ENCODE measurements at regions not wholly inside any gene's neighbourhood (a gene's known extent, or its start where the extent isn't known, plus 50 kb on each side); places are given as distances from the start of the nearest gene placed in this dataset.

DNA sequence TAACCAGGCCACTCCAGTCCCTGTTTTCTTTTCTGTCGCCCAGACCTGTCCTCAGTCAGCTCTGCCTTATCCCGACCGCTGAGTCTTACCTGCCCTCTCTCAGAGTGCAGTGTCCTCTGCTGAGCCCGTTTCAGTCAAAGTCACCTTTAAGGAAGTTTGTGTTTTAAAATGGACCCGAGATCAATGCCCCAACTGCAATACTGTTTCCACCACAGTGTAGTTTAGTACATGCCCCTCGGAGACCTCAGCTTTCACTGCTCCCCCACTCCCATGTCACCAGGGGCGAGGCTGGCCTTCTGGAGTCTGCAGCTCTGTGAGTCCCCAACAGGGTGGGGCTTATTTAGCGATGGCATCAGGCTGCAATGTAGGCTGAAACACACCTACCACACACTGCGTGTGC is 248.4 kb upstream of the TSHZ3 start:
- TF ChIP-seq, protein P1, sequence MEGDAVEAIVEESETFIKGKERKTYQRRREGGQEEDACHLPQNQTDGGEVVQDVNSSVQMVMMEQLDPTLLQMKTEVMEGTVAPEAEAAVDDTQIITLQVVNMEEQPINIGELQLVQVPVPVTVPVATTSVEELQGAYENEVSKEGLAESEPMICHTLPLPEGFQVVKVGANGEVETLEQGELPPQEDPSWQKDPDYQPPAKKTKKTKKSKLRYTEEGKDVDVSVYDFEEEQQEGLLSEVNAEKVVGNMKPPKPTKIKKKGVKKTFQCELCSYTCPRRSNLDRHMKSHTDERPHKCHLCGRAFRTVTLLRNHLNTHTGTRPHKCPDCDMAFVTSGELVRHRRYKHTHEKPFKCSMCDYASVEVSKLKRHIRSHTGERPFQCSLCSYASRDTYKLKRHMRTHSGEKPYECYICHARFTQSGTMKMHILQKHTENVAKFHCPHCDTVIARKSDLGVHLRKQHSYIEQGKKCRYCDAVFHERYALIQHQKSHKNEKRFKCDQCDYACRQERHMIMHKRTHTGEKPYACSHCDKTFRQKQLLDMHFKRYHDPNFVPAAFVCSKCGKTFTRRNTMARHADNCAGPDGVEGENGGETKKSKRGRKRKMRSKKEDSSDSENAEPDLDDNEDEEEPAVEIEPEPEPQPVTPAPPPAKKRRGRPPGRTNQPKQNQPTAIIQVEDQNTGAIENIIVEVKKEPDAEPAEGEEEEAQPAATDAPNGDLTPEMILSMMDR (IDR thresholded peaks at IDR 0.05; ENCODE audit: insufficient read depth, low read length), result no peak
- H3K4me3 ChIP-seq (ENCODE audit: low read depth, low read length), result no peak overlapping the region
- no peak for DNase-seq (ENCODE audit: low read depth)

DNA sequence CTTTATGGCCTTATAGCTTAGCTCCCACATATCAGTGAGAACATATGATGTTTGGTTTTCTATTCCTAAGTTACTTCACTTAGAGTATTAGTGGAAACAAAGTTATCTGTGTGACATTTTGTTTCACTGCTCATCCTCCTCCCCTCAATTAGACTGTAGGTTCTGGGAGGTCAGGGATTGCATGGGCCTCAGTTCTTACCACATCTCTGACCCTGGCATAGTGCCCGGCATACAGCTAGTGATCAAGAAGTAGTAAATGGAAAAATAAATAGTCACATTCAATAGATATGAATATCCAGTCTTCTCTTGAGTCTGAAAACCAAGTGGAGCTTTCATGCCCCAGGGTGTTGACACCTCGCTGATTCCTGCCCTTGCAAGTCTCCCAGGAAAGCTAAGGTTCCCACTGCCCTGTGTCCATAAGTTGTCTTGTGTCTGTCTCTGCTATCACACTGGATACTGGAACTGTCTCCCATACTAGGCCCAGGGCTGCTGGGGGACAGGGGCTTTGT is 249.5 kb upstream of the TSHZ3 start:
- DNase-seq (ENCODE audit: low read depth), result no peak
- no peak overlapping the region for H3K4me3 ChIP-seq (ENCODE audit: low read depth, low read length)
- TF ChIP-seq, protein P1 (IDR thresholded peaks at IDR 0.05; ENCODE audit: insufficient read depth, low read length), result no peak

DNA sequence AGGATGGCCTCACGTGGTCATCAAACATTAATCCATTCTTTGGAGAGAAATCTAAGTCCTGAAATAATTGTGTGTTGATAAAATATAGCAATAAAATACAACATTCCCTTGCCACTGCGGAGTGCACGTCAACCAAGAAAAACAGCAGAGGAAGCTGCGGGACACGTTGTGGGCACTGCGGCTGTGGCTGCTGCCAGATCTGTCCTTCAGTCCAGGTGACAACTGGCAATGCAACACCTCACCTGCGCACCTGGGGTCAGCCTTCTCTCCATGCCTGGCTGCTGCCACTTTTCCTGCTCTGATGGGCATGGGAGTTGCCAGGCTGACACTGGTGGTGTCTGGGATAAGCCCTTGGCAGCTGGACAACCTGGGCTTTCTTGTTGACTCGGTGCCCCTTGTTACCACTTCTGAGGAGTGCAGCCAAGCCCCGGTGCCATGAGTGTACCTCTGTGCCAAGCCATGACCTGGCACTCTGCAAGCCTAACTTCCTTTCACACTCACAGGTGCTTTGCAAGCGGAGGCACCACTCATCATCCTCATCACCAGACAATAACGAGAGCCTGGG is 251.6 kb upstream of the TSHZ3 start:
- TF ChIP-seq, protein P1 (IDR thresholded peaks at IDR 0.05; ENCODE audit: insufficient read depth, low read length), result no peak
- DNase-seq (ENCODE audit: low read depth), result no peak
- H3K4me3 ChIP-seq (ENCODE audit: low read depth, low read length), result no peak overlapping the region

- no peak for DNase-seq (ENCODE audit: low read depth)
- no peak overlapping the region for H3K4me3 ChIP-seq (ENCODE audit: low read depth, low read length)
- TF ChIP-seq, protein P1 (IDR thresholded peaks at IDR 0.05; ENCODE audit: insufficient read depth, low read length), result no peak
Measured at GRCh38 chr19:31601855-31602254, 252.6 kb upstream of the TSHZ3 start.

- TF ChIP-seq, protein P1 (IDR thresholded peaks at IDR 0.05; ENCODE audit: insufficient read depth, low read length), result no peak
- no peak overlapping the region for H3K4me3 ChIP-seq (ENCODE audit: low read depth, low read length)
- no peak for DNase-seq (ENCODE audit: low read depth)
Measured at GRCh38 chr19:31602548-31602947, 253.3 kb upstream of the TSHZ3 start.

DNA sequence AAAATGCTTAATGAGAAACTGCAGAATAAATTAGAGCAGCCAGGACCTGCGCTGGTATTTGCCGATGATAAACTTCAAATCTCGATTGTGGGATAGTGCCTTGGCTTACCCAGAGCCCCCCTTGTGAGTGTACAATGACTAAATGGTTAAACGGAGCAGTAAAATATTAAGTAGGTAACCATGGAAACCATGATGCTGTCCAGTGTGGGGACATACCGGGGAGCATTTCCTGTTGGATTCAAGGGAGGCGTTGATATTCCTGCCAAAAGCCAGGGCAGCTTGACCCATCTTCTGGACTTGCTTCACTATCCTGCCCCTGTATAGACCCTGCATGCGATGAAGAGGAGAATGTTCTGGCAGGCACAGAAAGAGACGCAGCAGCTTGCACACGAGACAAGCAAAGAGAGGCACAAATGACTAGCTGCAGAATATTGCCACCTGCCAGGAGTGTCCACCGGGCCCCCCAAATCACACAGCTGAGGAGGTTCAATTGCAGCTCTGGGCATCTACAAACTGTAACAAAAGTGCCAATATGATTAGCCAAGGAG is 255.3 kb upstream of the TSHZ3 start:
- TF ChIP-seq, protein P1 (IDR thresholded peaks at IDR 0.05; ENCODE audit: insufficient read depth, low read length), result no peak
- no peak for DNase-seq (ENCODE audit: low read depth)
- no peak overlapping the region for H3K4me3 ChIP-seq (ENCODE audit: low read depth, low read length)

DNA sequence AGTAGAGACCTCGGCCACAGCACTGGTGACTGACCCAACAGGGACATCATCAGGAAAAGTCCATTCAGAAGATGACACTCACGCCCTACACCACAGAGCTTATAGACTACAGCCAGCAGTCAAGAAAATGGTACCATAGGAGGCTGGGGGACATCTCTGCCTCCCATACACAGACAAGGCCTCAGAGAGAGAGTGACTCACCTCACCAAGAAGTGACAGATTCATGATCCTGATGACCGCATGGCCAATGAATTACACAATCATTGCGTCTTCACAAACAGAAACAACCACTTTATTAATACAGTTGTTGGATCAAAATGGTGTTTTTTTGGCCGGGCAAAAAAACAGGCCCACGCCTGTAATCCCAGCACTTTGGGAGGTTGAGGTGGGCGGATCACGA is 260.8 kb upstream of the TSHZ3 start:
- no peak overlapping the region for H3K4me3 ChIP-seq (ENCODE audit: low read depth, low read length)
- TF ChIP-seq, protein P1 (IDR thresholded peaks at IDR 0.05; ENCODE audit: insufficient read depth, low read length), result no peak
- no peak for DNase-seq (ENCODE audit: low read depth)
